ENCODE measurements at regions not wholly inside any gene's neighbourhood (a gene's known extent, or its start where the extent isn't known, plus 50 kb on each side); places are given as distances from the start of the nearest gene placed in this dataset.
"Not testable (repeated sequence)": the region's sequence is repeated elsewhere in the genome, so short reads cannot be mapped to it uniquely, and the experiment has no call there.

GRCh38 chr3:95319921-95320494 is 1257.1 kb downstream of the NSUN3 start:
- DNase-seq, result no peak

- DNase-seq, result no peak
Observed at GRCh38 chr3:95327478-95327877, 1264.6 kb downstream of the NSUN3 start.

- DNase-seq, result no peak
Observed at GRCh38 chr3:95333826-95334225, 1271.0 kb downstream of the NSUN3 start.

- no peak for DNase-seq
Observed at GRCh38 chr3:95334461-95334860, 1271.6 kb downstream of the NSUN3 start.

- peak; percentile 65 for DNase-seq
Observed at GRCh38 chr3:95335517-95335916, 1272.7 kb downstream of the NSUN3 start.

- DNase-seq, result no peak
Observed at GRCh38 chr3:95338446-95338845, 1275.6 kb downstream of the NSUN3 start.

- DNase-seq, result no peak
Observed at GRCh38 chr3:95341314-95341713, 1278.5 kb downstream of the NSUN3 start.

- no peak for DNase-seq
Observed at GRCh38 chr3:95343228-95343627, 1280.4 kb downstream of the NSUN3 start.

- DNase-seq, result no peak
Observed at GRCh38 chr3:95343767-95344166, 1280.9 kb downstream of the NSUN3 start.

GRCh38 chr3:95347936-95348335 is 1285.1 kb downstream of the NSUN3 start:
- DNase-seq, result not testable (repeated sequence)

- no peak for DNase-seq
Observed at GRCh38 chr3:95348879-95349278, 1286.0 kb downstream of the NSUN3 start.

- no peak for DNase-seq
Observed at GRCh38 chr3:95350049-95350448, 1287.2 kb downstream of the NSUN3 start.

GRCh38 chr3:95351158-95351557 is 1288.3 kb downstream of the NSUN3 start:
- no peak for DNase-seq

GRCh38 chr3:95352471-95352870 is 1289.6 kb downstream of the NSUN3 start:
- no peak for DNase-seq

- DNase-seq, result no peak
Observed at GRCh38 chr3:95354489-95354888, 1291.6 kb downstream of the NSUN3 start.

- no peak for DNase-seq
Observed at GRCh38 chr3:95356764-95357501, 1294.1 kb downstream of the NSUN3 start.

- no peak for DNase-seq
Observed at GRCh38 chr3:95387242-95388021, 1324.6 kb downstream of the NSUN3 start.

GRCh38 chr3:95389725-95390313 is 1327.0 kb downstream of the NSUN3 start:
- no peak for DNase-seq

- DNase-seq, result no peak
Observed at GRCh38 chr3:95394286-95394685, 1331.4 kb downstream of the NSUN3 start.

GRCh38 chr3:95399585-95399984 is 1336.7 kb downstream of the NSUN3 start:
- DNase-seq, result no peak

GRCh38 chr3:95401693-95402092 is 1338.8 kb downstream of the NSUN3 start:
- DNase-seq, result no peak

- no peak for DNase-seq
Observed at GRCh38 chr3:95407709-95408463, 1345.0 kb downstream of the NSUN3 start.

- DNase-seq, result no peak
Observed at GRCh38 chr3:95408464-95408862, 1345.6 kb downstream of the NSUN3 start.
